Uterus (tissue), 2 donors: ENCODE measurements at regions not wholly inside any gene's neighbourhood (a gene's known extent, or its start where the extent isn't known, plus 50 kb on each side); places are given as distances from the start of the nearest gene placed in this dataset.

Source experiments
- POLR2A ChIP-seq, 2 donors: fragments of 450-650 bp; IDR thresholded peaks; one replicate each; pipeline ENCODE4 v1.6.1; 2016; ENCODE audit warnings: antibody characterized with exemption in 2 of 2, mild to moderate bottlenecking in 1 of 2, moderate library complexity in 1 of 2
- TF ChIP-seq, protein P1 (sequence below), 4 experiments: fragments of 200-600 bp in 2 of 4; fragments of 450-650 bp in 2 of 4; sonication (generic) in 2 of 4; IDR thresholded peaks; one replicate each; pipeline ENCODE4 v1.5.1; 2016 to 2019; ENCODE audit warnings: antibody characterized with exemption in 4 of 4, mild to moderate bottlenecking in 2 of 4, moderate library complexity in 1 of 4

DNA sequence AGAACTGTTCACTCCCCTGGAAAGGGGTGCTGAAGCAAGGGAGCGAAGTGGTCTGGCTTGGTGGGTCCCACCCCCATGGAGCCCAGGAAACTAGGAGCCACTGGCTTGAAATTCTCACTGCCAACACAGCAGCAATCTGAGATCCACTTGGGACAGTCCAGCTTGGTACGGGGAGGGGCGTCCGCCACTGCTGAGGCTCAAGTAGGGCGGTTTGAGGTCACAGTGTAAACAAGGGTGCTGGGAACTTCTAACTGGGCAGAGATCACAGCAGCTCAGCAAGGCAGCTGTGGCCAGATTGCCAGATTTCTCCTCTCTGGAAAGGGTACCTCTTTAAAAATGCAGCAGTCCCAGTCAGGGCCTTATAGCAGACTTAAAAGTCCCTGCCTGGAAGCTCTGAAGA, 53.9 kb upstream of the GALNTL6 start:
- TF ChIP-seq, protein P1, sequence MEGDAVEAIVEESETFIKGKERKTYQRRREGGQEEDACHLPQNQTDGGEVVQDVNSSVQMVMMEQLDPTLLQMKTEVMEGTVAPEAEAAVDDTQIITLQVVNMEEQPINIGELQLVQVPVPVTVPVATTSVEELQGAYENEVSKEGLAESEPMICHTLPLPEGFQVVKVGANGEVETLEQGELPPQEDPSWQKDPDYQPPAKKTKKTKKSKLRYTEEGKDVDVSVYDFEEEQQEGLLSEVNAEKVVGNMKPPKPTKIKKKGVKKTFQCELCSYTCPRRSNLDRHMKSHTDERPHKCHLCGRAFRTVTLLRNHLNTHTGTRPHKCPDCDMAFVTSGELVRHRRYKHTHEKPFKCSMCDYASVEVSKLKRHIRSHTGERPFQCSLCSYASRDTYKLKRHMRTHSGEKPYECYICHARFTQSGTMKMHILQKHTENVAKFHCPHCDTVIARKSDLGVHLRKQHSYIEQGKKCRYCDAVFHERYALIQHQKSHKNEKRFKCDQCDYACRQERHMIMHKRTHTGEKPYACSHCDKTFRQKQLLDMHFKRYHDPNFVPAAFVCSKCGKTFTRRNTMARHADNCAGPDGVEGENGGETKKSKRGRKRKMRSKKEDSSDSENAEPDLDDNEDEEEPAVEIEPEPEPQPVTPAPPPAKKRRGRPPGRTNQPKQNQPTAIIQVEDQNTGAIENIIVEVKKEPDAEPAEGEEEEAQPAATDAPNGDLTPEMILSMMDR (IDR thresholded peaks at IDR 0.05): no peak
- no peak for TF ChIP-seq POLR2A (IDR thresholded peaks at IDR 0.05)
